ENCODE measurements at regions not wholly inside any gene's neighbourhood (a gene's known extent, or its start where the extent isn't known, plus 50 kb on each side); places are given as distances from the start of the nearest gene placed in this dataset.

DNA sequence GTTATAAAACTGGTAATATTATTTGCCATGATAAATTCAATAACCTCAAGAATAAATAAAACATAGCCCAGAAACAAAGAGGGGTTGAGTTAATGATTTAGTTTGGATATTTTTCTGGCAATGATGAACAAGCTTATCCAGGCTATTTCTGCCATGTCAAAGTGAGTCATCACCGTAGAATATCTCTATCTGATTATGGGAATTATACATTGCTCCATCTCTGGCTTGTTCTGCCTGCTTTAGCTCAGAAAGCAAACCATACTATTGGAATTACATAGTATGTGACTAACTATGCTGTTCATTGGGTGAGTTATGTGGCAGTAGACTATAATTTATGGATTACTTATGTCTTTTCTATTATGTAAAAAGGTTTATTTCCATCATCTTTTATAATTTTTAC lies 680.1 kb upstream of the AADAT start:
- H3K4me2 ChIP-seq (ENCODE audit: low read length), result no peak overlapping the region
- ChIA-PET RAD21 (ENCODE audit: low non-redundant PET in 1 of 2, low total read pairs in 2 of 2, uncharacterized antibody in 2 of 2, unreplicated experiment in 2 of 2) (no interaction called here), POLR2A (no interaction called here), CTCF (no interaction called here)
- H3K4me1 ChIP-seq (ENCODE audit: control insufficient read depth in 1 of 2, insufficient read depth in 2 of 2, low read length in 2 of 2), result no peaks in the 10 kb centered on the region
- H3K27ac ChIP-seq (ENCODE audit: low read depth, low read length), result no peak overlapping the region
- no peaks in the 10 kb centered on the region for H3K79me2 ChIP-seq (ENCODE audit: insufficient read depth, low read length)
- ATAC-seq (no peak), DNase-seq (ENCODE audit: low read depth, low spot score) (no peak)
- H3K9me3 ChIP-seq (ENCODE audit: control insufficient read depth in 1 of 2, insufficient read depth in 1 of 2, low read depth in 1 of 2, low read length in 2 of 2), result no peaks in the 10 kb centered on the region
- H3K36me3 ChIP-seq (ENCODE audit: control insufficient read depth in 1 of 2, insufficient read depth in 2 of 2, low read length in 2 of 2), result no peaks in the 10 kb centered on the region
- TF ChIP-seq CEBPB (IDR thresholded peaks at IDR 0.05; ENCODE audit: low read depth) (no peak), EZH2 (IDR thresholded peaks at IDR 0.05) (no peak), SP1 (IDR thresholded peaks at IDR 0.05; ENCODE audit: low read depth) (no peak), ELF1 (IDR thresholded peaks at IDR 0.05; ENCODE audit: borderline replicate concordance, low read depth) (no peak), POLR2A (IDR thresholded peaks at IDR 0.05; ENCODE audit: borderline replicate concordance, extremely low read depth, insufficient read depth, insufficient read length) (no peak), YY1 (IDR thresholded peaks at IDR 0.05; ENCODE audit: extremely low read depth, insufficient replicate concordance, low read depth, low read length) (no peak)
- TF ChIP-seq, protein P1, sequence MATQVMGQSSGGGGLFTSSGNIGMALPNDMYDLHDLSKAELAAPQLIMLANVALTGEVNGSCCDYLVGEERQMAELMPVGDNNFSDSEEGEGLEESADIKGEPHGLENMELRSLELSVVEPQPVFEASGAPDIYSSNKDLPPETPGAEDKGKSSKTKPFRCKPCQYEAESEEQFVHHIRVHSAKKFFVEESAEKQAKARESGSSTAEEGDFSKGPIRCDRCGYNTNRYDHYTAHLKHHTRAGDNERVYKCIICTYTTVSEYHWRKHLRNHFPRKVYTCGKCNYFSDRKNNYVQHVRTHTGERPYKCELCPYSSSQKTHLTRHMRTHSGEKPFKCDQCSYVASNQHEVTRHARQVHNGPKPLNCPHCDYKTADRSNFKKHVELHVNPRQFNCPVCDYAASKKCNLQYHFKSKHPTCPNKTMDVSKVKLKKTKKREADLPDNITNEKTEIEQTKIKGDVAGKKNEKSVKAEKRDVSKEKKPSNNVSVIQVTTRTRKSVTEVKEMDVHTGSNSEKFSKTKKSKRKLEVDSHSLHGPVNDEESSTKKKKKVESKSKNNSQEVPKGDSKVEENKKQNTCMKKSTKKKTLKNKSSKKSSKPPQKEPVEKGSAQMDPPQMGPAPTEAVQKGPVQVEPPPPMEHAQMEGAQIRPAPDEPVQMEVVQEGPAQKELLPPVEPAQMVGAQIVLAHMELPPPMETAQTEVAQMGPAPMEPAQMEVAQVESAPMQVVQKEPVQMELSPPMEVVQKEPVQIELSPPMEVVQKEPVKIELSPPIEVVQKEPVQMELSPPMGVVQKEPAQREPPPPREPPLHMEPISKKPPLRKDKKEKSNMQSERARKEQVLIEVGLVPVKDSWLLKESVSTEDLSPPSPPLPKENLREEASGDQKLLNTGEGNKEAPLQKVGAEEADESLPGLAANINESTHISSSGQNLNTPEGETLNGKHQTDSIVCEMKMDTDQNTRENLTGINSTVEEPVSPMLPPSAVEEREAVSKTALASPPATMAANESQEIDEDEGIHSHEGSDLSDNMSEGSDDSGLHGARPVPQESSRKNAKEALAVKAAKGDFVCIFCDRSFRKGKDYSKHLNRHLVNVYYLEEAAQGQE (IDR thresholded peaks at IDR 0.05; ENCODE audit: low read depth), result no peak
- no peaks in the 10 kb centered on the region for H3K27me3 ChIP-seq (ENCODE audit: insufficient read depth, low read length)
- no peaks in the 10 kb centered on the region for H3K9me2 ChIP-seq (ENCODE audit: insufficient read depth)
- intact Hi-C loops (cut with micrococcal nuclease), result no loop called here
- no peak overlapping the region for H3K9ac ChIP-seq (ENCODE audit: low read length)
- BruUV-seq (replicated peaks), result no TSS peak
- H2AFZ ChIP-seq (ENCODE audit: low read depth, low read length, poor library complexity, severe bottlenecking), result no peak overlapping the region
- H4K20me1 ChIP-seq (ENCODE audit: insufficient read depth), result no peaks in the 10 kb centered on the region
- no peak overlapping the region for H3K4me3 ChIP-seq (replicated peaks in 1 of 2; ENCODE audit: low read depth in 1 of 2, low read length in 2 of 2)

DNA sequence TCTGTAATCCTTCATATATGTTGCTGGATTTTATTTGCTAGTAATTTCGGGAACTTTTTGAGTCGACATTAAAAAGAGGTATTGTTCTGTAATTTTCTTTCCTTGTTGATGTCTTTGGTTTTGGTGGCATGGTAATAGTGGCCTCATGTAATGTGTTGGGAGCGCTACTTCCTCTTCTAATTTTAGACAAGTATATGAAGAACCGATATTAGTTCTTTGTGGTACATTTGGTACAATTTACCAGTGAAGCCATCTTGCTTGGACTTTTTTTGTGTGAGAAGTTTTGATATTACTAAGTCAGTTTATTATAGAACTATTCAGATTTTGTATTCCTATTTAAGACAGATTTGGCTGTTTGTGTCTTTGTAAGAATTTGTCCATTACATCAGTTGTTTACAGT lies 669.2 kb upstream of the AADAT start:
- POLR2A ChIA-PET, result no interaction called here
- CTCF ChIA-PET, result no interaction called here
- BruUV-seq (replicated peaks), result no TSS peak

More for the DNA sequence above, 669.2 kb upstream of the AADAT start:
- Histone ChIP-seq H3K27ac (ENCODE audit: low read depth, low read length) (no peak overlapping the region), H3K9me2 (ENCODE audit: insufficient read depth) (no peaks in the 10 kb centered on the region), H2AFZ (ENCODE audit: low read depth, low read length, poor library complexity, severe bottlenecking) (no peak overlapping the region), H3K4me2 (ENCODE audit: low read length) (no peak overlapping the region), H3K4me1 (ENCODE audit: control insufficient read depth in 1 of 2, insufficient read depth in 2 of 2, low read length in 2 of 2) (no peaks in the 10 kb centered on the region), H3K79me2 (ENCODE audit: insufficient read depth, low read length) (no peaks in the 10 kb centered on the region), H3K27me3 (ENCODE audit: insufficient read depth, low read length) (no peaks in the 10 kb centered on the region), H3K9ac (ENCODE audit: low read length) (no peak overlapping the region), H3K9me3 (ENCODE audit: control insufficient read depth in 1 of 2, insufficient read depth in 1 of 2, low read depth in 1 of 2, low read length in 2 of 2) (no peaks in the 10 kb centered on the region), H4K20me1 (ENCODE audit: insufficient read depth) (no peaks in the 10 kb centered on the region; the same call in 1 of the 2 replicates), H3K4me3 (replicated peaks in 1 of 2; ENCODE audit: low read depth in 1 of 2, low read length in 2 of 2) (no peak overlapping the region), H3K36me3 (ENCODE audit: control insufficient read depth in 1 of 2, insufficient read depth in 2 of 2, low read length in 2 of 2) (no peaks in the 10 kb centered on the region)
- DNase-seq (ENCODE audit: low read depth, low spot score) (no peak), ATAC-seq (no peak)
- RAD21 ChIA-PET (ENCODE audit: low non-redundant PET in 1 of 2, low total read pairs in 2 of 2, uncharacterized antibody in 2 of 2, unreplicated experiment in 2 of 2), result no interaction called here
- intact Hi-C loops (cut with micrococcal nuclease), result no loop called here
- TF ChIP-seq, protein P2, sequence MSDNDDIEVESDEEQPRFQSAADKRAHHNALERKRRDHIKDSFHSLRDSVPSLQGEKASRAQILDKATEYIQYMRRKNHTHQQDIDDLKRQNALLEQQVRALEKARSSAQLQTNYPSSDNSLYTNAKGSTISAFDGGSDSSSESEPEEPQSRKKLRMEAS (IDR thresholded peaks at IDR 0.05), result no peak
- TF ChIP-seq CEBPB (IDR thresholded peaks at IDR 0.05; ENCODE audit: low read depth) (no peak), CBX3 (IDR thresholded peaks at IDR 0.05; ENCODE audit: low read depth) (no peak)
- TF ChIP-seq, protein P3, sequence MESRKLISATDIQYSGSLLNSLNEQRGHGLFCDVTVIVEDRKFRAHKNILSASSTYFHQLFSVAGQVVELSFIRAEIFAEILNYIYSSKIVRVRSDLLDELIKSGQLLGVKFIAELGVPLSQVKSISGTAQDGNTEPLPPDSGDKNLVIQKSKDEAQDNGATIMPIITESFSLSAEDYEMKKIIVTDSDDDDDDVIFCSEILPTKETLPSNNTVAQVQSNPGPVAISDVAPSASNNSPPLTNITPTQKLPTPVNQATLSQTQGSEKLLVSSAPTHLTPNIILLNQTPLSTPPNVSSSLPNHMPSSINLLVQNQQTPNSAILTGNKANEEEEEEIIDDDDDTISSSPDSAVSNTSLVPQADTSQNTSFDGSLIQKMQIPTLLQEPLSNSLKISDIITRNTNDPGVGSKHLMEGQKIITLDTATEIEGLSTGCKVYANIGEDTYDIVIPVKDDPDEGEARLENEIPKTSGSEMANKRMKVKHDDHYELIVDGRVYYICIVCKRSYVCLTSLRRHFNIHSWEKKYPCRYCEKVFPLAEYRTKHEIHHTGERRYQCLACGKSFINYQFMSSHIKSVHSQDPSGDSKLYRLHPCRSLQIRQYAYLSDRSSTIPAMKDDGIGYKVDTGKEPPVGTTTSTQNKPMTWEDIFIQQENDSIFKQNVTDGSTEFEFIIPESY (IDR thresholded peaks at IDR 0.05; ENCODE audit: extremely low read depth, insufficient replicate concordance, low read length), result no peak
